Activated T-cell treated with anti-CD3 and anti-CD28 coated beads for 4 hours (primary cell): ENCODE measurements at regions not wholly inside any gene's neighbourhood (a gene's known extent, or its start where the extent isn't known, plus 50 kb on each side); places are given as distances from the start of the nearest gene placed in this dataset.

Source experiments
- DNase-seq: peaks from one replicate; pipeline ENCODE4 v3.0.0-alpha.2; 2020

GRCh38 chr11:122193457-122193856, 77.4 kb upstream of the BLID start:
- no peak for DNase-seq

- DNase-seq = no peak
Observed at GRCh38 chr11:122192634-122193255, 76.7 kb upstream of the BLID start.

- DNase-seq = no peak
Observed at GRCh38 chr11:122190768-122191167, 74.8 kb upstream of the BLID start.

GRCh38 chr11:122189229-122189628, 73.2 kb upstream of the BLID start:
- DNase-seq = no peak

GRCh38 chr11:122187373-122188165, 71.6 kb upstream of the BLID start:
- DNase-seq = no peak

GRCh38 chr11:122186439-122187080, 70.5 kb upstream of the BLID start:
- no peak for DNase-seq

- DNase-seq = no peak
Observed at GRCh38 chr11:122183933-122184332, 67.9 kb upstream of the BLID start.

GRCh38 chr11:122181893-122182292, 65.9 kb upstream of the BLID start:
- DNase-seq = no peak

GRCh38 chr11:122181372-122181771, 65.4 kb upstream of the BLID start:
- DNase-seq = no peak

- no peak for DNase-seq
Observed at GRCh38 chr11:122179961-122180834, 64.2 kb upstream of the BLID start.

GRCh38 chr11:122178795-122179194, 62.8 kb upstream of the BLID start:
- no peak for DNase-seq

GRCh38 chr11:122177238-122177637, 61.2 kb upstream of the BLID start:
- DNase-seq = no peak

GRCh38 chr11:122176651-122177050, 60.6 kb upstream of the BLID start:
- no peak for DNase-seq

- no peak for DNase-seq
Observed at GRCh38 chr11:122175306-122175705, 59.3 kb upstream of the BLID start.

GRCh38 chr11:122173587-122173986, 57.6 kb upstream of the BLID start:
- no peak for DNase-seq

- DNase-seq = no peak
Observed at GRCh38 chr11:122173074-122173450, 57.0 kb upstream of the BLID start.

- no peak for DNase-seq
Observed at GRCh38 chr11:122172352-122173073, 56.5 kb upstream of the BLID start.

GRCh38 chr11:122170815-122171475, 54.9 kb upstream of the BLID start:
- no peak for DNase-seq

- no peak for DNase-seq
Observed at GRCh38 chr11:122168218-122168617, 52.2 kb upstream of the BLID start.

GRCh38 chr11:122167100-122167499, 51.1 kb upstream of the BLID start:
- no peak for DNase-seq

GRCh38 chr11:122165607-122166371, 49.8 kb upstream of the BLID start:
- no peak for DNase-seq
